Fibroblast of upper back skin (primary cell): ENCODE measurements at regions not wholly inside any gene's neighbourhood (a gene's known extent, or its start where the extent isn't known, plus 50 kb on each side); places are given as distances from the start of the nearest gene placed in this dataset.

ENCODE experiments used
- DNase-seq: peaks from one replicate; pipeline ENCODE4 v3.0.0-alpha.2; 2013

- DNase-seq: no peak
Measured at GRCh38 chr22:27633296-27633871, 168.2 kb downstream of the MN1 start.

GRCh38 chr22:27634043-27634740, 167.4 kb downstream of the MN1 start:
- no peak for DNase-seq

DNA sequence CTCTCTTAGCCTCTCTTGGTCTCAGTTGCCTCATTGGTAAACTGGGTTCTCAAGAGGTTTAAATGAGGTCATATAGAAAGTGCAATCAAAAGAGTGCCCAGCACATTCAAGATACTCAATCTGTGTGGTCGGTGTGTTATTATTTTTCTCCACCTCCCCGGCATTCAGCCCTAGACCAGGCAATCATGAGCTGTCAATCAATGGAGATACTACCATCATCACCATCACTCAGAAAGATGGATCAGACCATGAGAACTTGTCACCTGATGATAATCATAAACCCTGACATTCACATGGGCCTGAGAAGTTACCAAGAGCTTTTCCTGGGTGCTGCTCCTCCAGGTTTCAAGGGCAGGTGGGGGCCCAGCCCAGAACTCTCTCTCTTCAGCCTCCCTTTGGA, 166.1 kb downstream of the MN1 start:
- DNase-seq: no peak

DNA sequence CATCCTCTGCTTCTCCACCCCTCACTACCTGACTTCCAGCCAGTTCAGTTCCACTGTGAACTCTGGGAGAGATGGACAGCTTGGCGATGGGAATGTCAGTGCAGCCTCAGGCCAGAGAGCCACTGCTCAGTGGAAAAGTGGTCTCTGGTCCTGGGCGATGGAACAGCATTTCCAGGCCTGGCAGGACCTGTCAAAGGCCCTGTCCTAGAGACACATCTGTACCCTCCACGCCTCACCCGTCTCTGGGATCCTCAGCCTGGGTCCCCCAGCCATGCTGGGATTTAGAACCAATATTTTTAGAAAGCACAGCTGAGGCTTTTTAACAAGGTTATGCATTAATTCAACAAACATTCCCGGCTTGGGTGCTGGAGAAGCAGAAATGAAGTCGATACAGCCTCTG, 165.7 kb downstream of the MN1 start:
- DNase-seq: no peak

GRCh38 chr22:27636716-27637508, 164.6 kb downstream of the MN1 start:
- no peak for DNase-seq

- peak; percentile 59 for DNase-seq
Measured at GRCh38 chr22:27637604-27638003, 164.0 kb downstream of the MN1 start.

- no peak for DNase-seq
Measured at GRCh38 chr22:27638329-27639233, 163.0 kb downstream of the MN1 start.

GRCh38 chr22:27639248-27640086, 162.1 kb downstream of the MN1 start:
- peak; percentile 31 for DNase-seq

DNA sequence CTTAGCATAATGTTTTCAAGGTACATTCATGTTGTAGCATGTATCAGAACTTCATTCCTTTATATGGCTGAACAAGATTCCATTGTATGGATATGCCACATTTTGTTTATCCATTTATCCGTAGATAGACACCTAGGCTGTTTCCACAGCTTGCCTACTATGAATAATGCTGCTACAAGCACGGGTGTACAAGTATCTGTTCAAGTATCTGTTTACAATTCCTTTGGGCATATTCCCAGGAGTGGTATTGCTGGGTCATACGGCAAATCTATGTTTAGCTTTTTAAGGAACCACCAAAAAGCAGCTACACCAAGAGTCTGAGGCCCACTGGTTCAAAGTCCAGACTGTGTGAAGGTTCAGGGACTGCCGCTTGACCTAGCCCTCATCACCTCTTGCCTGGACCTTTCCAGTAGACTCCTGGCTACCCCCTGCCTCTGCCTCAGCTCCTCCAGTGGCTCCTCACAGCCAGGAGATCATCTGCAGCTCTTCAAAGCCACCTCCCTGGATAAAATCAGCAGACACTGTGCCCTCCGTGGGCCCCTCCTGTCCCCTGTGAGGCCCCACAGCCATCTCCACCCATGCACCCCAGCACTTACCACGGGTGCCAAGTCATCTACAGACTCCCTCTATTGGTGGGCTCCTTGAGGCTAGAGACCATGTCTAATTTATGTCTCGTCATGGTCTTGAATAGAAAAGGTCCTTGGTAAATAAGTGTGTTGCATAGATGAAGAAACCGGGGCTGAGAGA, 160.3 kb downstream of the MN1 start:
- DNase-seq: no peak

DNA sequence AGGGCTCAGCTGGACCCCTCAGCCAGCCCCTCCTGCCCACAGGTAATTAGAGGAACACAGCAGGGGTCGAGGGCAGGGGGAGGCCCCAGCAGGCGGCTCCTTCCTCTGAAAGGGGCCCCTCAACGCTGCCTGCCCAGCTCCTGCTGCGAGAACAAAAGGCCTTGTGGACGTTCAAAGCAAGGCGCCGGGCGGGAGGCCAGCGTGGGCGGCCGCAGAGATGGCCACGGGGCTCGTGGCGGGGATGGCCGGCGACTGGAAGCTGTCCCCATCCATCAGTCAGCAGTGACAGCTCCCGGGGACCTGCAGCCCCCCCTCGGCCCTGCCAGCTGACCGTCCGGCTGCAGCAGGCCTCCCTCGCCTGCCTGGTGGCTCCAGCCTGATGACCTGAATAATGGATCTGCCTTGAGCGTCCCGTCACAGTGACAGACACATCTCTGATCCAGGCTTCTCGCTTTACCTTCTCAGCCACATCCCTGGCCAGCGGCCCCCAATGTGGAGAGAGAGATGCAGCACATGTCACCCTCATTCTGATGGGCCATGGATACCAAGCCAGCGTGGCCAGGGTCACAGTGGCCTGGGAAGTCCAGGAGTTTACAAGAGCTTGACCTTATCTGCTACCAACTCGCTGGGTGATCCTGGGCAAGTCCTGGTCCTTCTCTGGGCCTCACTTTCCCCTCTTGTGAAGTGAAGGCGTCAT, 159.3 kb downstream of the MN1 start:
- no peak for DNase-seq

DNA sequence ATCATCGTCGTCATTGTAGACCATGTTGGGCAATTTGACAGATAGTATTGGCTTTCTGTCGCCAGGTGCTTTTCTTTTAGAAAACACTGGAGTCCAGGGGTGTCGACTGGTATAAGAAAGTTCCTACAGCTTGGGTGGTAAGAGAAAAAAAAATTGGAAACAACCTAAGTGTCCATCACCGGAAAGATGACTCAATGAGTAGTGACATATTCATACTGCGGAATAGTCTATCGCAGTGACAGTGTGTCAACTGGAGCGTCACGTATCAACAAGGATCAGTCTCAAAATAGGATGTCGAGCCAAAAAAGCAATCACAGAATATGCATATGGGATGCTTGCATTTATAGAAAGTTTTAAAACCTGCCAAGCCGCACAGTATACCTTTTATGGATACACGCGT, 157.6 kb downstream of the MN1 start:
- no peak for DNase-seq

DNA sequence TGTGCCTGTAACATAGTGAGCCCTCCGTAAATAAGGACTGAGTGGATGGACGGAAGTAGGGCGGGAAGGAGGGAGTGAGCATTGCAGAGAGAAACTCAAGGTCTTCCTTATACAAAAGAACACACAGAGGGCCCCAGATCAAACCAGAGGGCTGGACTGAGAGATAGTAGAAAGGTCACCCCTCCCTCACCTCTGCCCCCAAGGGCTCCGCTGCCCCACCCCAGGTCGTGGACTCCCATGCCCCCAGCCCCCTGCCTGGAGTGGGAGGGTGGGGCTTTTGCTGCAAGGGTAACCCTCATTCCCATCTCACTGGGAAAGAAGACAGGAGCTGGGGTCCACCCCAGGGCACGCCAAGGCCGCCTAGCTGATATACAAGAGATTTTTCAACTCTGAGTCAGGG, 157.0 kb downstream of the MN1 start:
- DNase-seq: no peak

DNA sequence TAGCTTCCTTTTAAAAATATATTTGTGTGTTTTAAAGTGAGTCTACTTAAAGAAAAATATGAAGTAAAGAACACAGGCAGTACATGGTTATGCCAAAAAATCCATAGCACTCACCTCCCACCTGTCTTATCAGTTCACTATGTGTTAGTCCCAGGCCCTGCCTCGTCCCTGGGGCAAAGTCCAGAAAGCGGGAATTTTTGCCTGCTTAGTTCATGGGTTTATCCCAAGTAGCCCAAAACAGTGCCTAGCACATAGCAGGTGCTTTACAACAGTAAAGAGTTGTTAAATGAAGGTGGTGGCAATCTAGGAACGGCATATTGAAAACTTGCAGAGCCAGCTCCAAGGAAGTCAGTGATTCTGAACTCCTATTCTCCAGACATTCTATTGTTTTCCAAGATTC, 154.0 kb downstream of the MN1 start:
- no peak for DNase-seq

DNA sequence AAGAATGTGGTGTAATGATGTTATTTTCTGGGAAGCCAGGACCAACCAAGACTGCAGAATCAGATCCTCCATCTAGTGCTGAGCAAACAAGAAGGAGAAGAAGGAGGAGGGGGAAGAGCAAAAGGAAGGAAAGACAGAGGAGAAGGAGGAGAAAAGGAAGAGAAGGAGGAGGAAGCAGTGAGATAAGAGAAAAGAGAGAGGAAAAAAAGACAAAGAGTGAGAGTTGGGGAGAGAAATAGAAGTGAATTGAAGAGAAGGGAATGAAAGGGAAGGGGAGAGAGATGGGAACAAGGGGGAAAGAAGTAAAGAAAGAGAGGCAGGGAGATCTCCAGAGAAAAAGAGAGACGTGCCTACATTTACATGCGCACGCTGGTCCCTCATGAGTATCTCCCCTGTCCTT, 153.5 kb downstream of the MN1 start:
- DNase-seq: no peak

DNA sequence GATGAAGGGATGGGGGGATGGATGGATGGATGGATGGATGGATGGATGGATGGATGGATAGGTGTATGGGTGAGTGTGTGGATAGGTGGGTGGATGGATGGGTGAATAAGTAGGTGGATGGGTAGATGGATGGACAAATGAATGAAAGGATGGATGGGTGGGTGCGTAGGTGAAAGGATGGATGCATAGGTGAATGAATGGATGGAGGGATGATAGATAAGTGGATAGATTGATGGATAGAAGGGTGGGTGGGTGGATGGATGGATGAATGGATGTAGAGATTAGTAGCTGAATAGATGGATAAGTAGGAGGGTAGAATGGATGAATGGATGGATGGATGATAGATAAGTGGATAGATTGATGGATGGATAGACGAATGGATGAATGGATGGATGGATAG, 152.7 kb downstream of the MN1 start:
- DNase-seq: no peak

DNA sequence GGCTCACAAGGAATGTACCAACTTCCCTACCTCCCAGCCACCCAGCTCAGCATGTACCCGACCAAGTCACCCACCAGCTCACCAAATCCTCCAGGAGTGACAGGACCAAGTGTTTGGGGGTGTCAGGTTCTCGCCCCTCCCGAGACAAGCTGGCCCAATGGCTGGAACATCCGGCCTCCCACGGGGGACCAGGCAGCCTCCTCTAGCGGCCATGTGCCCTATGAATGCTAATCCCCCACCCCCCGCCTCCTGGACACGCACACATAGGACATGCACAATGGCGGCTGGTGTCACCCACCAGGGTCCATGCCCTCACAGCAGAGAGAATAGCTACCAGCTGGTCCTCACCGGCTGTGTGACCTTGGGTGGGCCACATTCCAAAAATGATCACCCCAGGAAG, 151.0 kb downstream of the MN1 start:
- no peak for DNase-seq

GRCh38 chr22:27650985-27651384, 150.6 kb downstream of the MN1 start:
- no peak for DNase-seq

GRCh38 chr22:27651486-27651885, 150.1 kb downstream of the MN1 start:
- DNase-seq: no peak

DNA sequence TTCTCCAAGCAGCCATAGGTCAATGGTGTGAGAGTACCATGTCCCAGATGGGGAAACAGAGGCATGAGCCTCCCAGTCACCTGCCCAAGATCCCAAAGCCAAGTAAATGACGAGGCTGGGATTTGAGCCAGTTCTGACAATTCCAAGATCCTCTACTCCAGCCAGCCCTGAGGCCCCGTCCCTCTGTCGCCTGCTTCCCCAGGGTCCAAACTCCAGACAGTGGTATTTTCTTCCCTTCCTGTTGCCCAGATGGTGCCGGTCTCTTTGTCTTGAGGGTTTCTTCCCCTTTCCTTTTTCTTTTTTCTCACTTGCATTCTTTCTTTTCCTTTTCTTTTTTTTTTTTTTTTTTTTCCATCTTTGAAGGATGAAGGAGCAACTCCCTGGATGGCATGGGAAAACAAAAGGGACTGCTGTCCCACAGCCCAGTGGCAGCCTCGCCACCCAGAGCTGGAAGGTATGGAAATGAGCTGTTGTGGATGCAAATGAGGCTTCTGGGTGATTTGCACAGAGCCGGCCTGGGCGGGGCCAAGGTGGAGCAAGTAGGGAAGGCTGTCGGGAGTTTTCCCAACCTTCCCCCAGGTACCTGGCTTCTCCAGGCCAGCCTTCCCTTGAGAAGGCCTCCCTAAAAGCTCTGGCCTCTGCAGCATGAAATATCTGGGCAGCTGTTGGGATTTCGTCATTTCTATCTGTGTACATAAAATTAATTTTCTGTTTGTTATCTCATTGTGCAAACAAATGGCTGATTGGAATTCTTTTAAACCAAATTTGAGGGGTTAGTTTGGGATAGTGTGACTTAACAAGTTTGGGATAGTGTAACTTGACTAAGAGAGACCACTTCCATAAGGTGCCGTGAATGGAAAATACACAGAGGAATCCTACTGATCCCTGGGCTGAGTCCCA, 146.8 kb downstream of the MN1 start:
- DNase-seq: no peak
